GM12873 (cell line): ENCODE measurements at regions not wholly inside any gene's neighbourhood (a gene's known extent, or its start where the extent isn't known, plus 50 kb on each side); places are given as distances from the start of the nearest gene placed in this dataset.

ENCODE experiments used
- TF ChIP-seq, protein P1 (sequence below): IDR thresholded peaks from 2 replicates; pipeline ENCODE4 v1.5.1; 2012; ENCODE audit warnings: low read depth, mild to moderate bottlenecking, moderate library complexity, low read length, control low read depth; ENCODE audit not compliant: insufficient read depth; ENCODE audit errors: missing control alignments

DNA sequence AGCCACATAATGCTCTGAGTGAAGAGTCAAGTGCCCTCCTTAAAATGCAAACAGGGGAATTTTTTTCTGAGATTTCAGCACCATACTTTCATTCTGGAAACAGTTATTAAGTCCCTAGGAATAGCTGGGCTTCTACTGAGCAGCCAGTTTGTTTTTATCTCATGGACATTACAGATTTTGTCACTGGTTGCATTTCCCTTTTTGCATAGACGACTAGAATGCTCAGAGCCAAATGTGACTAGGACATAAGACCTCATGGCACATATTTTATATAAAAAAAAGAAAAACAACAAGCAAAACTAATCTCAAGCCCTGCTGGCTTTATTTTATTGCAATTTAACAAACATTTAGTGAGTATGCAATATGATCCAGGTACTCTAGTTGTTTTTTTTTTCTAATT, 112.7 kb upstream of the NANOGP8 start:
- TF ChIP-seq, protein P1, sequence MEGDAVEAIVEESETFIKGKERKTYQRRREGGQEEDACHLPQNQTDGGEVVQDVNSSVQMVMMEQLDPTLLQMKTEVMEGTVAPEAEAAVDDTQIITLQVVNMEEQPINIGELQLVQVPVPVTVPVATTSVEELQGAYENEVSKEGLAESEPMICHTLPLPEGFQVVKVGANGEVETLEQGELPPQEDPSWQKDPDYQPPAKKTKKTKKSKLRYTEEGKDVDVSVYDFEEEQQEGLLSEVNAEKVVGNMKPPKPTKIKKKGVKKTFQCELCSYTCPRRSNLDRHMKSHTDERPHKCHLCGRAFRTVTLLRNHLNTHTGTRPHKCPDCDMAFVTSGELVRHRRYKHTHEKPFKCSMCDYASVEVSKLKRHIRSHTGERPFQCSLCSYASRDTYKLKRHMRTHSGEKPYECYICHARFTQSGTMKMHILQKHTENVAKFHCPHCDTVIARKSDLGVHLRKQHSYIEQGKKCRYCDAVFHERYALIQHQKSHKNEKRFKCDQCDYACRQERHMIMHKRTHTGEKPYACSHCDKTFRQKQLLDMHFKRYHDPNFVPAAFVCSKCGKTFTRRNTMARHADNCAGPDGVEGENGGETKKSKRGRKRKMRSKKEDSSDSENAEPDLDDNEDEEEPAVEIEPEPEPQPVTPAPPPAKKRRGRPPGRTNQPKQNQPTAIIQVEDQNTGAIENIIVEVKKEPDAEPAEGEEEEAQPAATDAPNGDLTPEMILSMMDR = no peak

DNA sequence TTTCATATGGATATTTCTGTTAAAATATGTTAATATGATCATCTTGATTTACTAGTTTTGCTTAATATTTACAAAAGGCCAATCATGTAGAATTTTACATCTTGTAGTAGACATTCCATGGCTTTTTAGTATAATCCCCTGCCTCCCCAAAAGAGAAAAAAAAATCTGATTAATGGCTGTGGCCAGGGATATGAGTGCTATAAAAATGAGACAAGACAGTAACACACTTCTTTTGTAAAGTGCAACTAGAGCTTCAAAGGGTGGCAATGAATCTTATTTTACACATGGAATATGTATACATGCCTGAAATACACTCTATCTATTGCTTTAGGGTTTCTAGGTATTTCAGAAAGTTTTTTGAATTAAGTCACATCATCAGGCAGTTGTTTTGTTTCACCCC, 112.2 kb upstream of the NANOGP8 start:
- TF ChIP-seq, protein P1 = no peak

DNA sequence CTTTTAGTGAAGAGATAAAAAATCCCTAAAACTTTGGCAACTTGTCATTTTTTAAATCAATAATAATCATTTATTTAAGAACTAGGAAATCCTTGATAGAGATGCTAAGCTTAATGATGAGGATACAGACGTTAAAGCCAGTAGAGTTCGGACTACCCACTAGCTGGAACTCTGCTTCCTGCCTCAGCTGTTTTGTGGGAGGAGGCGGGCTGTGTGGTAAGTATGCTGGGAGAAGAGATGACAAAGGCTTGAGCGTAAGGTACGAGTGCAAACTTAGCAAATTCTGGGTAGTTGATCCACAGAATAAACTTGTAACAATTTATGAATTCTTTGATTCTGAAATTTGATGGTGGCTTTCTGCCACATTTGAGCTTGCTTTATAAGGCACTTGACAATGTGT, 111.2 kb upstream of the NANOGP8 start:
- TF ChIP-seq, protein P1 = no peak

DNA sequence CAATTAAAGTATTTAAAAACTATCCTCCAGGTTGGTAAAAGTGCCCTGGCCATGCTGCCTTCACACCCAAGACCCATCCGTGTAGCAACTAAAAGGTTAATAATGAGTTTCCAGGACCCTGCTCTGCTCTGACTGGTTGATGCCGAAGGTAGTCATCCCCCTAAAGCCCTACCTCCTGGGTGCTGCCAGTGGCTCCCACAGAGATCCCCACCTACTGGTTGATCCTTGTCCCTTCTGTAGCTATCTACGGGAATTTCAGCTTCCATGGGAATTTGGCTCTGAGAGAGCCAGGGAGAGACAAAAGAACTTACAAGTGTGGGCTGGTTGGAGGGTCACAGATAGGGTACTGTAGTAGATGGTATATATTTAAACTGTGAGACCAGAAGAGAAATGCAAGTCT, 110.6 kb upstream of the NANOGP8 start:
- TF ChIP-seq, protein P1 = no peak

DNA sequence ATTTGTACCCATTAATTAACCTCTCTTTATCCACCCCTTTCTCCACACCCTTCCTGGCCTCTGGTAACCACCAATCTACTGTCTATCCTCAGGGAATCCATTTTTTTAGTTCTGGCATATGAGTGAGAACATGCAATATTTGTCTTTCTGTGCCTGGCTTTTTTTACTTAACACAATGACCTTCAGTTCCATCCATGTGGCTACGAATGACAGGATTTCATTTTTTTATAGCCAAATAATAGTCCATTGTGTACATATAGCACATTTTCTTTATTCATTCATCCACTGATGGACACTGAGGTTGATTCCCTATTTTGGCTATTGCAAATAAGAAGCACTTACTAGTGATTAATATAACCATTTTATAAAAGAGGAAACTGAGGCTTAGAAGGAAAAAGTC, 109.9 kb upstream of the NANOGP8 start:
- TF ChIP-seq, protein P1 = no peak

DNA sequence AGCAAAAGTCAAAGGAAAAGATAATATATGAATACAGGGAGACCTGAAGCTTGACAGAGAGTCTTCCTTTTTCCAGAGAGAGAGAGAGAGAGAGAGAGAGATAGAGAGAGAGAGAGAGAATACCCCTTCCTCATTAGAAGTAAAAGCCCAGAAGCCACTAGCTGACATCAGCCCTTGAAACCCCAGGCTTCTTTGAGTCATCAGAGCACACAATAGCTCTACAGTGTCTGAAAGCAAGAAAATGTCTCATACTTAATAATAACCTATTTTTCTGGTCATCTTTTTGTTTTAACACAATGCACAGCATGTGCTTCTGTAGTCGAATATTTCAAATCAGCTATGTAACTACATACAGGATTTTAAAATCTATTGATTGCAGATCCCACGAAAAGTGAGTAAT, 109.2 kb upstream of the NANOGP8 start:
- TF ChIP-seq, protein P1 = no peak

DNA sequence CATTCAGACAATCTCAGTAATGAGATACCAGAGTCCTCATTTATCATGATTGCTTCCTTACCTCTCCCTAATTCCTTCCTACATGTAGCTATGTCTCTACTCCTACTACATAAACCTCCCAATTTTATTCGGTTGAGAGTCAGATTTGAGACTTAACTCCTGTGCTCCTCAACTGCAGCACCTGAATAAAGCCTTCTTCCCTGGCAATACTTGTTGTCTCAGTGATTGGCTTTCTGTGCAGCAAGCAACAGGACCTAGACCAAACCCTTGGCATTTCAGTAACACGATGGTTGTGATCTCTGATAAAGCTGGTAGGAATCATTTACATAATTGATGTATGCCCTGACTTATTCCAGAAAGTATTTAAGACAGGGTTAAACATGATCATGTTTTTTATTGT, 106.7 kb upstream of the NANOGP8 start:
- TF ChIP-seq, protein P1 = no peak
